Stimulated activated CD4-positive, alpha-beta T cell treated with anti-CD3 and anti-CD28 coated beads, Interleukin-4, amount 100 ng/mL, for 1 hour (primary cell): ENCODE measurements at regions not wholly inside any gene's neighbourhood (a gene's known extent, or its start where the extent isn't known, plus 50 kb on each side); places are given as distances from the start of the nearest gene placed in this dataset.

Experiments used
- DNase-seq: peaks from one replicate; pipeline ENCODE4 v3.0.0-alpha.2; 2020

GRCh38 chr4:36494016-36494415, 212.6 kb downstream of the DTHD1 start:
- DNase-seq, result no peak

DNA sequence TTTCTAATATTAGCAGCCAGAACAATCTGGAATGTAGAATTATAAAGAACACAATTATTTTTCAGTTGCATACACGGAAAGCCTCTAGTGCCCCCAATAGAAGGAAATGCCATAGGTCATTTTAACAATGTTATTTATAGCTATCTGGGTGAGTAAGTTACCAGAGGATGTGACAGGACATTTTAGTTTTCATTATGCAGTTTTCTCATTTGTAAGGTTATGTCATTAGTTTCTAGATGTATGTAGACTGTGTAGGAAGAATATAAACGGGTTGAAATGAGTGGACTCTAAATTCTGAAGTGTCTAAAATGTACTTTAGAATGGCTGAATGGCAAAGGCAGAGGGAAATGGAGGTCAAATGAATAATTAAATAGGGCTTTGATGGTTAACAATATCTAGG, 213.3 kb downstream of the DTHD1 start:
- DNase-seq, result no peak

DNA sequence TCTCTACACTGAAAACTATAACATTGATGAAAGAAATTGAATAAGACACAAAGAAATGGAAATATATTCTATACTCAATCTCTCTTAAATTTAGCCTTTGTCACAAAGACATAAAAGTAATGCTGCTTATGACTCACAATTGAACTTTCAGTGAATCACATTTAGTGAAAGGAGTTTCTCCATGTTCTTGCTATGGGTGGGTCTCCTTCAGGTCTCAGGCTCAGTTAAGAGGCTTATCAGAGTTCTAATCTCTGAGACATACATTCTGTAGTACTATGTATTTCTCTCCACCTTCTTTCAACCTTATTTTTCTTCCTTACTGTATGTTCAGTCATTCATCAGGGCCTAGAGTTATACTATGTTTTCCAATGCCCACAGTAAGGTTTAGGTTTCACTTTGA, 220.9 kb downstream of the DTHD1 start:
- no peak for DNase-seq

DNA sequence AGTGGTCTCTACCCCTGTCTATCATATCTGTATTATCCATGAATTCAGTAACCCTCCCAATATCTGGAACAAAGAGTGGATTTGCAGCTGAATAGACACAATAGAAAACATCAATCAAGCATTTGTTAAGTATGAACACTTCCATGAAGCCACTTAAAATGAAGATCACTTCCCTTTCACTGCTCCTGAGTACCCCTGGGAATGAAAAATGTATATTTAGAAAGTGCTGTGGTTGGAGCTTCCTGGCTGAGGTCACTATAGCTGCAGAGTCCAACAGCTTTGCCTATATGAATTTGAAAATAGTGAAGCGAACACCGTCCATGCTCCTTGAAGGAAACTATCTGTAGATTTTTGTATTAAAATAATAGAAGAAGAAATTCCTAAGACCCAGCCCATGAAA, 227.0 kb downstream of the DTHD1 start:
- no peak for DNase-seq

- DNase-seq, result no peak
These were observed 228.4 kb downstream of the DTHD1 start for GRCh38 chr4:36509845-36510244.

GRCh38 chr4:36511785-36512184, 230.4 kb downstream of the DTHD1 start:
- no peak for DNase-seq

- DNase-seq, result no peak
These were observed 235.2 kb downstream of the DTHD1 start for GRCh38 chr4:36516522-36517095.

GRCh38 chr4:36523182-36523581, 241.8 kb downstream of the DTHD1 start:
- DNase-seq, result no peak

GRCh38 chr4:36532670-36533379, 251.4 kb downstream of the DTHD1 start:
- DNase-seq, result no peak

DNA sequence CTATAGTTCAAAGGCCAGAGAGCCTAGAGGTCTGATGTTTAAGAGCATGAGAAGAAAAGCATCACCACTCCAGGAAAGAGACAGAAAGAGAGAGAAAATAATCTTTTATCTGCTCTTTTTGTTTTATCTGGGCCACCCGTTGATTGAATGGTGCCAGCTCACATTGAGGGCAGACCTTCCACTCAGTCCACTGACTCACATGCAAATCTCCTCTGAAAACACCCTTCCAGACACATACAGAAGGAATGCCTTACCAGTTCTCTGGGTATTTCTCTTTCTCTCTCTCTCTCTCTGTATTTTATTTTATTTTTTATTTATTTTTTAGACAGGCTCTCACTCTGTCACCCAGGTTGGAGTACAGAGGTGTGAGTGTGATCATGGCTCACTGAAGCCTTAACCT, 252.5 kb downstream of the DTHD1 start:
- DNase-seq, result no peak

GRCh38 chr4:36547383-36547782, 266.0 kb downstream of the DTHD1 start:
- no peak for DNase-seq

GRCh38 chr4:36549252-36549651, 267.8 kb downstream of the DTHD1 start:
- no peak for DNase-seq

DNA sequence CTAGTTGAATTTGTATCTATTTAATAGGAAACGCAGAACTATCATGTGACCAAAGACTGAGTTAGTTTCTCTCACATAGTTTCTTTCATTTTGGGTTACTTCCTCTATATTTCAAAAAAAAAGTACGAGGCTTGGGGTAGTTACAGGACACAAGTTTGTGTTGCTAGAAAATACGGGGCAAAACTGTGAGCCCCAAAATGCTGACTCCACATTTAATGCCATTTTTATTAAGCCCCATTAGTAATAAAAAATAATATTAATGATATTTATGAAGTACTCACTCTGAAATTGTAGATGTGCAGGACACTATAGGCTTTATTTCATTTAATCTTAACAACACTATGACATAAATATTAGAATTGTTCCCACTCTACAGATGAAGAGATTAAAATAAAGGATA, 268.6 kb downstream of the DTHD1 start:
- DNase-seq, result no peak

DNA sequence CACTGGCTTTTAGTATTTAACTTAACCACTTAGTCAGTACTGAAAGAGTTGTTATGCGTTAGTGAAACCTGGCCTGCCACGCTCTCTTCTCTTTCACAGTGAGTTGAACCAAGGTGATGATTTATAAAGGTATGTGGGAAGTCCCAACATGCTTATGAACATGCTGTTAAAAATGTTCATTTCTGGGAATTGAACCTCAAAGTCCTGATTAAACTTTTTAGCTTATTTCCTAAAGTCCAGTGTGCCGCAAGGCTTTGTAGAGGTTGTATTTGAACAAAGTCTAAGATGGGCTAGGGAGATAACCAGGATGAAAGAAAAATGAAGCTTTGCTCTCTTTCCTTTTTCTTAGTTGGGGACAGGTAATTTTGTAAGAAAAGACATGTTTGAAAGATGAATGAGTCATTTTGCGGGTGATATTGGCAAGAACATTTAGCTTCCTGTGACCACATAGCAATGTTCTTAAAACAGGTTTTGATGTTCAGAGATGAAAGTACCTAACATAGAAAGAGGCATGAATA, 270.3 kb downstream of the DTHD1 start:
- DNase-seq, result peak; percentile 7

- DNase-seq, result no peak
These were observed 271.6 kb downstream of the DTHD1 start for GRCh38 chr4:36553029-36553428.

- no peak for DNase-seq
These were observed 272.0 kb downstream of the DTHD1 start for GRCh38 chr4:36553453-36553852.

DNA sequence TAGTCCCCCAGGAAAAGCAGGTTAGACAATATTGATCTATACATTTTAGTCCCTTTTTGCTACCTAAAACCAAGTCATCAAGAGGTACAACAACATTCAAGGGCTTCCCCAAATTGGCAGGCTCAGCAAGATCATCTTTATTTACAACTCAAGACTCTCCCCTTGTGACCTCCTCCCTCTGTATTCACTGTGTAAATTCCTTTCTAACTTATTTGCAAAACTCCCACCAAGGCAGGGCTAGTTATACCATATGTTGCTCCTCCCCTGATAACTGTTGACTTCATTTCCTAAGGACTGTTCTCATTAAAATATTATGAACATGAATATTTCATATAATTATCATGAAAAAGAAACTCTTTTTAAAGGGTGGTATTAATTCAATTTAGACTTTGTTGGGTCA, 275.6 kb downstream of the DTHD1 start:
- no peak for DNase-seq

DNA sequence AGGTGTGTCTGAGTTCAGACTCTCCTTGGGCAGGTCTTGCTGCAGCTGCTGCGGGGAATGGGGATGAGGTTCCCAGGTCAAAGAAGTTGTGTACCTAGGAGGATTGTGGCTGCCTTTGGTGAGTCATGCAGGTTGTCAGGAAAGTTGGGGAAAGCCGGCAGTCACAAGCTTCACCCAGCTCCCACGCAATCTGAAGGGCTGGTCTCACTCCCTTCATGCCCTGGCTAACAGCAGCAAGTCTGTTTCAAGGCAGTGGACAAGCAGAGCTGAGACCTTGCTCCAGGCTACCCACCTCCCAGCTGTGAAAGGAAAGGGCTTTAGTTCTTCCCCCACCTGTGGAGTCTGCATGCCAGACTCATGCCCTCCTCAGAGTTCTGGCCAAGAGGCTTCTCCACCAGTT, 287.2 kb downstream of the DTHD1 start:
- no peak for DNase-seq

GRCh38 chr4:36573441-36573840, 292.0 kb downstream of the DTHD1 start:
- no peak for DNase-seq

- DNase-seq, result no peak
These were observed 293.4 kb downstream of the DTHD1 start for GRCh38 chr4:36574816-36575215.

DNA sequence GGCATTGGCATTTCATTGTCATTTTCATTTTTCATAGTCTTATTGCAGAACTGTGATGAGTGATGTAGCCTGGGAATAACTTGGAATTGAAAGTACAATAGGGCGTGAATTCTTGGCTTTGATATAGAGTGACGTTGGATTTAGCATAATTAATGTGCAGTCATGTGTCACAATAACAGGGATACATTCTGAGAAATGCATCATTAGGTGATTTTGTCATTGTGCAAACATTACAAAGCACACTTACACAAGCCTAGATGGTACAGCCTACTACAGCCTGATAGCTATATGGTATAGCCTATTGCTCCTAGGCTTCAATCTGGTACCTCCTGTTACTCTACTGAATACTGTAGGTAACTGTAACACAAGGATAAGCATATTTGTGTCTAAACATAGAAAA, 300.8 kb downstream of the DTHD1 start:
- no peak for DNase-seq

- DNase-seq, result no peak
These were observed 306.6 kb downstream of the DTHD1 start for GRCh38 chr4:36587909-36588472.

DNA sequence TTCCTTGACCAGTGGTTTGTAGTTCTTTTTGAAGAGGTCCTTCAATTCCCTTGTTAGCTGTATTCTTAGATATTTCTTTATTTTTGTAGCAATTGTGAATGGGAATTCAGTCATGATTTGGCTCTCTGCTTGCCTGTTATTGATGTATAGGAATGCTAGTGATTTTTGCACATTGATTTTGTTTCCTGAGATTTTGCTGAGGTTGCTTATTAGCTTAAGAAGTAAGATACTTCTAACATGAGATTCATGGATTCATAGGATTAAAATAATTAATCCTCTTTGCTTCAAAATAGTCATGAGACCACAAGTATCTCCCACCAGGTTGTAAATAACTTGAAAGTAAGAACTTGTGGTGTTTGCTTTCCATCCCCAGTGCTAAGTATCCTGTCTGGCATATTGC, 308.9 kb downstream of the DTHD1 start:
- no peak for DNase-seq

- DNase-seq, result no peak
These were observed 320.6 kb downstream of the DTHD1 start for GRCh38 chr4:36601864-36602495.
